ENCODE measurements at regions not wholly inside any gene's neighbourhood (a gene's known extent, or its start where the extent isn't known, plus 50 kb on each side); places are given as distances from the start of the nearest gene placed in this dataset.

- DNase-seq (ENCODE audit: low read depth): no peak
- no peak overlapping the region for H3K4me3 ChIP-seq (replicated peaks; ENCODE audit: low read depth, low read length)
- no peak for TF ChIP-seq CTCF (IDR thresholded peaks at IDR 0.05; ENCODE audit: low read length, missing control alignments)
Observed at GRCh38 chr4:166625018-166625637, 609.2 kb downstream of the SPOCK3 start.

- no peak for DNase-seq (ENCODE audit: low read depth)
- H3K4me3 ChIP-seq (replicated peaks; ENCODE audit: low read depth, low read length): no peak overlapping the region
- TF ChIP-seq CTCF (IDR thresholded peaks at IDR 0.05; ENCODE audit: low read length, missing control alignments): no peak
Observed at GRCh38 chr4:166628454-166628853, 605.8 kb downstream of the SPOCK3 start.

- no peak for DNase-seq (ENCODE audit: low read depth)
- no peak for TF ChIP-seq CTCF (IDR thresholded peaks at IDR 0.05; ENCODE audit: low read length, missing control alignments)
- H3K4me3 ChIP-seq (replicated peaks; ENCODE audit: low read depth, low read length): no peak overlapping the region
Observed at GRCh38 chr4:166635367-166635766, 598.9 kb downstream of the SPOCK3 start.

- TF ChIP-seq CTCF (IDR thresholded peaks at IDR 0.05; ENCODE audit: low read length, missing control alignments): no peak
- DNase-seq (ENCODE audit: low read depth): no peak
- H3K4me3 ChIP-seq (replicated peaks; ENCODE audit: low read depth, low read length): no peak overlapping the region
Observed at GRCh38 chr4:166637816-166638215, 596.5 kb downstream of the SPOCK3 start.

GRCh38 chr4:166655231-166655630 lies 579.1 kb downstream of the SPOCK3 start:
- DNase-seq (ENCODE audit: low read depth): no peak
- no peak for TF ChIP-seq CTCF (IDR thresholded peaks at IDR 0.05; ENCODE audit: low read length, missing control alignments)
- no peak overlapping the region for H3K4me3 ChIP-seq (replicated peaks; ENCODE audit: low read depth, low read length)

GRCh38 chr4:166655705-166656104 lies 578.6 kb downstream of the SPOCK3 start:
- H3K4me3 ChIP-seq (replicated peaks; ENCODE audit: low read depth, low read length): no peak overlapping the region
- DNase-seq (ENCODE audit: low read depth): no peak
- no peak for TF ChIP-seq CTCF (IDR thresholded peaks at IDR 0.05; ENCODE audit: low read length, missing control alignments)

- no peak for TF ChIP-seq CTCF (IDR thresholded peaks at IDR 0.05; ENCODE audit: low read length, missing control alignments)
- DNase-seq (ENCODE audit: low read depth): peak; percentile 52
- no peak overlapping the region for H3K4me3 ChIP-seq (replicated peaks; ENCODE audit: low read depth, low read length)
Observed at GRCh38 chr4:166657261-166657660, 577.0 kb downstream of the SPOCK3 start.
